RWPE2 (cell line): ENCODE measurements at regions not wholly inside any gene's neighbourhood (a gene's known extent, or its start where the extent isn't known, plus 50 kb on each side); places are given as distances from the start of the nearest gene placed in this dataset.
"Not testable (repeated sequence)": the region's sequence is repeated elsewhere in the genome, so short reads cannot be mapped to it uniquely, and the experiment has no call there.

ENCODE experiments used
- ATAC-seq: fragments of 200-7000 bp; cut with Tn5 transposase; 3 replicates; pipeline ENCODE4 v1.9.1; 2021; ENCODE audit warnings: low read depth
- DNase-seq: peaks from one replicate; pipeline ENCODE4 v3.0.0-alpha.2; 2020; ENCODE audit warnings: low spot score
- H3K27ac ChIP-seq: fragments of 450-650 bp; 2 replicates; pipeline ENCODE4 v1.5.1; 2017; ENCODE audit warnings: mild to moderate bottlenecking; ENCODE audit not compliant: poor library complexity, severe bottlenecking
- H3K27me3 ChIP-seq: fragments of 250-450 bp; sonication (Bioruptor Pico); 2 replicates; pipeline ENCODE4 v1.5.1; 2021; ENCODE audit warnings: mild to moderate bottlenecking, moderate library complexity; ENCODE audit not compliant: insufficient read depth, poor library complexity, severe bottlenecking
- H3K36me3 ChIP-seq: fragments of 250-450 bp; sonication (Bioruptor Pico); 2 replicates; pipeline ENCODE4 v1.5.1; 2020; ENCODE audit warnings: low read depth, mild to moderate bottlenecking, moderate library complexity
- H3K4me1 ChIP-seq: fragments of 250-450 bp; sonication (Bioruptor Pico); 2 replicates; pipeline ENCODE4 v1.5.1; 2021; ENCODE audit warnings: mild to moderate bottlenecking, moderate library complexity; ENCODE audit not compliant: insufficient read depth, poor library complexity, severe bottlenecking
- H3K4me3 ChIP-seq: fragments of 250-450 bp; sonication (Bioruptor Pico); 2 replicates; pipeline ENCODE4 v1.5.1; 2021; ENCODE audit warnings: mild to moderate bottlenecking, moderate library complexity; ENCODE audit not compliant: severe bottlenecking
- H3K9me3 ChIP-seq: fragments of 250-450 bp; sonication (Bioruptor Pico); 2 replicates; pipeline ENCODE4 v1.5.1; 2021; ENCODE audit warnings: mild to moderate bottlenecking, moderate library complexity; ENCODE audit not compliant: severe bottlenecking
- TF ChIP-seq, protein P1 (sequence below): fragments of 450-650 bp; IDR thresholded peaks from one replicate; pipeline ENCODE4 v1.5.1; 2017; ENCODE audit warnings: mild to moderate bottlenecking, moderate library complexity; ENCODE audit not compliant: poor library complexity, severe bottlenecking

DNA sequence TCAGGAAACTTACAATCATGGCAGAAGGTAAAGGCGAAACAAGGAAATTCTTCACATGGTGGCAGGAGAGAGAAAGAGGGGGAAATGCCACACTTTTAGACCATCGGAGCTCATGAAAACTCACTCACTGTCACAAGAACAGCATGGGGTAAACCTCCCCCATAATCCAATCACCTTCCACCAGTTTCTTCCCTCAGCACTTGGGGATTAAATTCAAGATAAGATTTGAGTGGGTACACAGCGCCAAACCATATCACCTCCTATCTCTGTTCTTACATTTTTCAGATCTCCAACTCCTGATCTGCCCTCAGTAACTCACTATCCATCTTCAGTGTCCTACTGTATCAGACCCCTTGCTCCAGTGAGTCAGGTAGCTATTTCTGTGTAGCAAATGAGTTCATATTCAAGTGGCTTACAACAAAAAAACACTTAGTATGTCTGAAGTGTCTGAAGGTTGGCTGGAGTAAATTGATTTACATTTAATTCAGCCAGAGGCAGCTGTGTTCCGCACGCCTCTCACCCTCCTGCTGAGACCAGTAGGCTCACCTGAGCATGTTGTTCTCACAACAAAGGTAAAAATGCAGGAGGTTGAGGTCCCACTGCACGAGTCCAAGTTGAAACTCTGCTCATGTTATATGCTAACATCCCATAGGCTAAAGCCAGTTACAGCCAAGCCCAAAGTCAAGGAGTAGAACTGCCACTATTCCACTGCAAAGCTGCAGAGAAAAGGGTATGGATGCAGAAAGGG is 180.7 kb upstream of the LMCD1 start:
- Histone ChIP-seq H3K27me3 (no peaks in the 10 kb centered on the region), H3K36me3 (no peaks in the 10 kb centered on the region), H3K27ac (peak overlapping the region; percentile 34), H3K4me1 (peaks cover 9% of the 10 kb centered on the region), H3K9me3 (no peaks in the 10 kb centered on the region), H3K4me3 (no peak overlapping the region)
- no peak for DNase-seq
- no peak for ATAC-seq
- TF ChIP-seq, protein P1, sequence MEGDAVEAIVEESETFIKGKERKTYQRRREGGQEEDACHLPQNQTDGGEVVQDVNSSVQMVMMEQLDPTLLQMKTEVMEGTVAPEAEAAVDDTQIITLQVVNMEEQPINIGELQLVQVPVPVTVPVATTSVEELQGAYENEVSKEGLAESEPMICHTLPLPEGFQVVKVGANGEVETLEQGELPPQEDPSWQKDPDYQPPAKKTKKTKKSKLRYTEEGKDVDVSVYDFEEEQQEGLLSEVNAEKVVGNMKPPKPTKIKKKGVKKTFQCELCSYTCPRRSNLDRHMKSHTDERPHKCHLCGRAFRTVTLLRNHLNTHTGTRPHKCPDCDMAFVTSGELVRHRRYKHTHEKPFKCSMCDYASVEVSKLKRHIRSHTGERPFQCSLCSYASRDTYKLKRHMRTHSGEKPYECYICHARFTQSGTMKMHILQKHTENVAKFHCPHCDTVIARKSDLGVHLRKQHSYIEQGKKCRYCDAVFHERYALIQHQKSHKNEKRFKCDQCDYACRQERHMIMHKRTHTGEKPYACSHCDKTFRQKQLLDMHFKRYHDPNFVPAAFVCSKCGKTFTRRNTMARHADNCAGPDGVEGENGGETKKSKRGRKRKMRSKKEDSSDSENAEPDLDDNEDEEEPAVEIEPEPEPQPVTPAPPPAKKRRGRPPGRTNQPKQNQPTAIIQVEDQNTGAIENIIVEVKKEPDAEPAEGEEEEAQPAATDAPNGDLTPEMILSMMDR: no peak

DNA sequence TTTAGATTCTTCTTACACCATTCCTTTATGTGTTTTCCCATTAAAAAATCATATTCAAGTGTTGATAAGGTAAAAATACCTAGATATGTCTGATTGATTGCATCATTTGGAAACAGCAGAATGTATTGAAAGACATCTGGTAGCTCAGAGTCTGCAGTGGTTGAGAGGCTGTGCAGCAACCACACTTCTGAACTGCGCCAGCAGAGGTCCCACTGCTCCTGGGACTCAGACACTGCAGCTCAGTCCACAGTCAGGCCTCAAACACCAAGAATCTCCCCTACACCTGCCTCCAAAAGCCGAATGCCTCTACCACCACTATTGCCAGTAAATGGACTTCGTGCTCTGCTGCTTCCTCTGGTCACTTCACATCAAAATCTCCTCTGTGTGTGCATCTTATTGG is 176.9 kb upstream of the LMCD1 start:
- no peak overlapping the region for H3K4me3 ChIP-seq
- no peaks in the 10 kb centered on the region for H3K36me3 ChIP-seq
- ATAC-seq (peak; percentile 58; the same call in 2 of the 3 replicates), DNase-seq (no peak)
- H3K9me3 ChIP-seq: no peaks in the 10 kb centered on the region
- no peak overlapping the region for H3K27ac ChIP-seq
- H3K27me3 ChIP-seq: no peaks in the 10 kb centered on the region
- TF ChIP-seq, protein P1: peak; percentile 26
- H3K4me1 ChIP-seq: peaks cover 8% of the 10 kb centered on the region

DNA sequence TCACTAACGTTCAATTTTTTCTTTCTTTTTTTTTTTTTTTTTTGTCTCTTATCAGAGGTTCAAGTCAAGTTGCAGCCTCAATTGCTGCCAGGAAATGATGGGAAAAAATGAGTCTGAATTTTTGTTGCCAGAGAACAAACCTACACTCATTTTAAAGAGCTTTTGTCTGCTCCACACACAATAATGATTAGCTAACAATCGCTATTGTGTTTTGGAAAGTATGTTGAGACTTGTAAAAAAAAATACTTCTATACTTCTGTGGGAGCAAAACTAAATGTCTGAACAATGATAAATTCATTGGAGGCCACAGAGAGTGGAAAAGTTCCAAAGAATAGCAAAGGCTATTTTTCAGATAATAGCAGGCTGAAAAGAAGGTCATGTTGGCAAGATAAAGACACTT is 176.3 kb upstream of the LMCD1 start:
- TF ChIP-seq, protein P1: no peak
- H3K9me3 ChIP-seq: no peaks in the 10 kb centered on the region
- no peak for DNase-seq
- no peak for ATAC-seq
- peaks cover 2% of the 10 kb centered on the region for H3K4me1 ChIP-seq
- H3K36me3 ChIP-seq: no peaks in the 10 kb centered on the region
- H3K4me3 ChIP-seq: no peak overlapping the region
- H3K27ac ChIP-seq: no peak overlapping the region
- no peaks in the 10 kb centered on the region for H3K27me3 ChIP-seq

DNA sequence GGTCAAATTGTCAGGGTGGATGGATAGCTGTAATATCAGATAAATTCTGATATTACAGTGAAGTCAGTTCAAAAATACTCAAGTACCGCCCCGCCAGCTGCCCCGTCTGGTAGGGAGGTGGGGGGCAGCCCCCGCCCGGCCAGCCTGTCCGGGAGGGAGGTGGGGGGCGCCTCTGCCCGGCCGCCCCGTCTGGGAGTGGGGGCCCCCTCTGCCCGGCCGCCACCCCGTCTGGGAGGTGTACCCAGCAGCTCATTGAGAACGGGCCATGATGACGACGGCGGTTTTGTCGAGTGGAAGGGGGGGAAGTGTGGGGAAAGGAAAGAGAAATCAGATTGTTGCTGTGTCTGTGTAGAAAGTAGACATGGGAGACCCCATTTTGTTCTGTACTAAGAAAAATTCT is 175.8 kb upstream of the LMCD1 start:
- H3K4me1 ChIP-seq, ATAC-seq, H3K9me3 ChIP-seq: not testable (repeated sequence)

DNA sequence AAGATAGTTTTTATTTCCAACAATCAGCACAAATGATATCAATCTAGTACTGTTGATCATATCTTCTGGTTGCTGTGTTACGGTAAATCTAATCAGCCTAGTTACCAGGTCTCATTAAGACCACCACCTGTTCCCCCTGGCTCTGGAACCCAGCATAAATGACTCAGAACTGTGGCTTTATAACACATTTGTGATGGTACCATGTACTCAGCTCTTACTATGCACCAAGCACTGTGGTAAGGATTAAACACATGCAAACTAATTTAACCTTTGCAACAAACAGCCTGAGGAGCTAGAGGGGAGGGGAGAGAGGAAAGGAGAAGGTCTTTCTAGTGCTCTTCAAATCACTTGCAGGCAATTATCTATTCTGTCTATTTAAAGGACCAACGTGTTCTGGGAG is 173.9 kb upstream of the LMCD1 start:
- no peak overlapping the region for H3K27ac ChIP-seq
- ATAC-seq (no peak), DNase-seq (no peak)
- TF ChIP-seq, protein P1: no peak
- H3K4me1 ChIP-seq: no peaks in the 10 kb centered on the region
- no peaks in the 10 kb centered on the region for H3K27me3 ChIP-seq
- H3K36me3 ChIP-seq: no peaks in the 10 kb centered on the region
- H3K4me3 ChIP-seq: no peak overlapping the region
- H3K9me3 ChIP-seq: no peaks in the 10 kb centered on the region

More for the DNA sequence above, 175.8 kb upstream of the LMCD1 start:
- not testable (repeated sequence) for H3K27me3 ChIP-seq, DNase-seq, H3K4me3 ChIP-seq, H3K36me3 ChIP-seq, H3K27ac ChIP-seq
